ENCODE measurements at regions not wholly inside any gene's neighbourhood (a gene's known extent, or its start where the extent isn't known, plus 50 kb on each side); places are given as distances from the start of the nearest gene placed in this dataset.
"Not testable (repeated sequence)": the region's sequence is repeated elsewhere in the genome, so short reads cannot be mapped to it uniquely, and the experiment has no call there.

- intact Hi-C loops (cut with DNase I; ENCODE audit: low total_unique reads) = no loop called here
- H3K4me3 ChIP-seq = no peak overlapping the region
- no peaks in the 10 kb centered on the region for H3K36me3 ChIP-seq
- no peak for TF ChIP-seq POLR2A (IDR thresholded peaks at IDR 0.05)
- TF ChIP-seq CTCF (IDR thresholded peaks at IDR 0.05) = no peak
- H3K9me3 ChIP-seq = no peaks in the 10 kb centered on the region
- no peaks in the 10 kb centered on the region for H3K4me1 ChIP-seq
- H3K27me3 ChIP-seq = no peaks in the 10 kb centered on the region
- no peak overlapping the region for H3K27ac ChIP-seq
- DNase-seq = no peak
These were observed 1157.9 kb downstream of the TAF11L14 start for GRCh38 chr5:18792145-18792544.

GRCh38 chr5:18797222-18797621 lies 1163.0 kb downstream of the TAF11L14 start:
- intact Hi-C loops (cut with DNase I; ENCODE audit: low total_unique reads) = no loop called here
- Histone ChIP-seq H3K27ac (no peak overlapping the region), H3K36me3 (no peaks in the 10 kb centered on the region), H3K27me3 (no peaks in the 10 kb centered on the region), H3K4me3 (no peak overlapping the region), H3K4me1 (no peaks in the 10 kb centered on the region), H3K9me3 (no peaks in the 10 kb centered on the region)
- no peak for DNase-seq
- TF ChIP-seq CTCF (IDR thresholded peaks at IDR 0.05) = no peak
- TF ChIP-seq POLR2A (IDR thresholded peaks at IDR 0.05) = no peak

GRCh38 chr5:18798058-18798457 lies 1163.8 kb downstream of the TAF11L14 start:
- intact Hi-C loops (cut with DNase I; ENCODE audit: low total_unique reads) = no loop called here
- Histone ChIP-seq H3K27me3 (no peaks in the 10 kb centered on the region), H3K27ac (no peak overlapping the region), H3K4me3 (no peak overlapping the region), H3K36me3 (no peaks in the 10 kb centered on the region), H3K4me1 (no peaks in the 10 kb centered on the region), H3K9me3 (no peaks in the 10 kb centered on the region)
- no peak for TF ChIP-seq CTCF (IDR thresholded peaks at IDR 0.05)
- no peak for TF ChIP-seq POLR2A (IDR thresholded peaks at IDR 0.05)
- DNase-seq = no peak

GRCh38 chr5:18799482-18800128 lies 1165.3 kb downstream of the TAF11L14 start:
- no peak for DNase-seq
- Histone ChIP-seq H3K4me3 (no peak overlapping the region), H3K27me3 (no peaks in the 10 kb centered on the region), H3K4me1 (no peaks in the 10 kb centered on the region), H3K36me3 (no peaks in the 10 kb centered on the region), H3K9me3 (no peaks in the 10 kb centered on the region), H3K27ac (no peak overlapping the region)
- no peak for TF ChIP-seq CTCF (IDR thresholded peaks at IDR 0.05)
- no peak for TF ChIP-seq POLR2A (IDR thresholded peaks at IDR 0.05)
- intact Hi-C loops (cut with DNase I; ENCODE audit: low total_unique reads) = no loop called here

GRCh38 chr5:18800293-18801025 lies 1166.2 kb downstream of the TAF11L14 start:
- intact Hi-C loops (cut with DNase I; ENCODE audit: low total_unique reads) = no loop called here
- Histone ChIP-seq H3K36me3 (no peaks in the 10 kb centered on the region), H3K4me1 (no peaks in the 10 kb centered on the region), H3K27ac (no peak overlapping the region), H3K9me3 (no peaks in the 10 kb centered on the region), H3K4me3 (no peak overlapping the region), H3K27me3 (no peaks in the 10 kb centered on the region)
- no peak for DNase-seq
- TF ChIP-seq POLR2A (IDR thresholded peaks at IDR 0.05) (no peak), CTCF (IDR thresholded peaks at IDR 0.05) (no peak)

- H3K4me1 ChIP-seq; H3K36me3 ChIP-seq; intact Hi-C loops (cut with DNase I; ENCODE audit: low total_unique reads); H3K27ac ChIP-seq; H3K27me3 ChIP-seq; H3K9me3 ChIP-seq; H3K4me3 ChIP-seq; DNase-seq: not testable (repeated sequence)
These were observed 1167.2 kb downstream of the TAF11L14 start for GRCh38 chr5:18801413-18801812.

All from uterus (tissue), 3 donors.